ENCODE measurements at regions not wholly inside any gene's neighbourhood (a gene's known extent, or its start where the extent isn't known, plus 50 kb on each side); places are given as distances from the start of the nearest gene placed in this dataset.

DNA sequence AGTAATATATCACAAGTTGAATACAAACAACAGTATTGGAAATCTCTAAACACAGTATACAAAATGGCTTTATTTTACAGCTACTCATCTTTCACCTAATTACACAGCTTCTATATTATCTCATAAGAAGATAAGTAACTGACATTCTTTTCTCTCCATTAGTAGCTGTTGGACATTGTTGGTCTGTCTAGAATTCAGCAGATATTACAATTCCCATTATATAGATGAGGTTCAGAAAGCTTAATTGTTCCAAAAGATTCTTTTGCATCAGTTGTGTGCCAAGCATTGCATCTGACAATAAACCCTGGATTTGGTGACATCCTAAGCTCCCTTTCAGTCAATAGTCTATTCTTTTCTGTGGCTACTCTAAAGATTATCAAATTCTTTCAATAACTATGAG, 187.0 kb downstream of the NTMT2 start:
- no peak for TF ChIP-seq POLR2A (IDR thresholded peaks at IDR 0.05)
- no peak for TF ChIP-seq POLR2AphosphoS5 (IDR thresholded peaks at IDR 0.05)
- TF ChIP-seq CTCF (IDR thresholded peaks at IDR 0.05) = no peak
